Liver (tissue), 8 donors: ENCODE measurements at regions not wholly inside any gene's neighbourhood (a gene's known extent, or its start where the extent isn't known, plus 50 kb on each side); places are given as distances from the start of the nearest gene placed in this dataset.

ENCODE experiments used
- DNase-seq: peaks from one replicate; pipeline ENCODE4 v3.0.0-alpha.2; 2017; ENCODE audit warnings: low spot score
- H3K27ac ChIP-seq, 2 donors: one replicate each; pipeline ENCODE4 v1.7.0; 2013; ENCODE audit warnings: inconsistent platforms in 2 of 2, low read length in 2 of 2, control low read depth in 1 of 2, low read depth in 1 of 2, mild to moderate bottlenecking in 1 of 2
- H3K27me3 ChIP-seq, 4 donors: one replicate each; pipeline versions ENCODE4 v1.6.1 to v1.7.0; 2013; ENCODE audit warnings: low read length in 3 of 4, inconsistent platforms in 1 of 4, mild to moderate bottlenecking in 1 of 4, moderate library complexity in 1 of 4; ENCODE audit not compliant: control insufficient read depth in 4 of 4, insufficient read depth in 4 of 4
- H3K36me3 ChIP-seq, 4 donors: one replicate each; pipeline versions ENCODE4 v1.6.1 to v1.7.0; 2013; ENCODE audit warnings: low read length in 3 of 4, mild to moderate bottlenecking in 3 of 4, low read depth in 1 of 4, moderate library complexity in 1 of 4; ENCODE audit not compliant: control insufficient read depth in 4 of 4, insufficient read depth in 3 of 4
- H3K4me1 ChIP-seq, 4 donors: one replicate each; pipeline versions ENCODE4 v1.6.1 to v1.7.0; 2013; ENCODE audit warnings: low read length in 3 of 4, mild to moderate bottlenecking in 3 of 4, moderate library complexity in 1 of 4; ENCODE audit not compliant: control insufficient read depth in 4 of 4, insufficient read depth in 4 of 4
- H3K4me3 ChIP-seq, 3 donors: one replicate each; pipeline versions ENCODE4 v1.6.1 to v1.7.0; 2013; ENCODE audit warnings: low read length in 3 of 3, control low read depth in 1 of 3, low read depth in 1 of 3, mild to moderate bottlenecking in 1 of 3
- H3K9ac ChIP-seq, 2 donors: one replicate each; pipeline ENCODE4 v1.7.0; 2013; ENCODE audit warnings: low read length in 2 of 2, mild to moderate bottlenecking in 2 of 2, moderate library complexity in 2 of 2, control low read depth in 1 of 2, low read depth in 1 of 2
- H3K9me3 ChIP-seq, 4 donors: one replicate each; pipeline versions ENCODE4 v1.6.1 to v1.7.0; 2013; ENCODE audit warnings: low read length in 3 of 4; ENCODE audit not compliant: control insufficient read depth in 4 of 4
- FOXA1 ChIP-seq: IDR thresholded peaks from 2 replicates; pipeline ENCODE4 v1.6.1; 2016; ENCODE audit warnings: antibody characterized with exemption
- FOXA2 ChIP-seq: IDR thresholded peaks from 2 replicates; pipeline ENCODE4 v1.6.1; 2016; ENCODE audit warnings: antibody characterized with exemption
- GABPA ChIP-seq, 2 donors: IDR thresholded peaks in 1 of 2; conservative IDR thresholded peaks in 1 of 2; 2 replicates each; pipeline ENCODE4 v1.6.1; 2016; ENCODE audit warnings: antibody characterized with exemption in 2 of 2, mild to moderate bottlenecking in 1 of 2, moderate library complexity in 1 of 2
- HNF4A ChIP-seq, 2 donors: conservative IDR thresholded peaks; 2 replicates each; pipeline ENCODE4 v1.6.1; 2016; ENCODE audit warnings: antibody characterized with exemption in 2 of 2, mild to moderate bottlenecking in 2 of 2
- HNF4G ChIP-seq: IDR thresholded peaks from 2 replicates; pipeline ENCODE4 v1.6.1; 2016; ENCODE audit warnings: antibody characterized with exemption
- JUND ChIP-seq, 2 donors: IDR thresholded peaks; 2 replicates each; pipeline ENCODE4 v1.6.1; 2016; ENCODE audit warnings: antibody characterized with exemption in 2 of 2
- NR2F2 ChIP-seq: IDR thresholded peaks from 2 replicates; pipeline ENCODE4 v1.6.1; 2016; ENCODE audit warnings: antibody characterized with exemption
- RAD21 ChIP-seq, 2 donors: IDR thresholded peaks; 2 replicates each; pipeline ENCODE4 v1.6.1; 2016; ENCODE audit warnings: antibody characterized with exemption in 2 of 2, mild to moderate bottlenecking in 2 of 2
- RXRA ChIP-seq, 2 donors: IDR thresholded peaks; 2 replicates each; pipeline ENCODE4 v1.6.1; 2017 to 2018; ENCODE audit warnings: antibody characterized with exemption in 2 of 2, mild to moderate bottlenecking in 1 of 2
- SP1 ChIP-seq: IDR thresholded peaks from 2 replicates; pipeline ENCODE4 v1.6.1; 2018; ENCODE audit warnings: antibody characterized with exemption, mild to moderate bottlenecking
- TAF1 ChIP-seq: conservative IDR thresholded peaks from 2 replicates; pipeline ENCODE4 v1.6.1; 2016; ENCODE audit warnings: antibody characterized with exemption, mild to moderate bottlenecking
- YY1 ChIP-seq: IDR thresholded peaks from 2 replicates; pipeline ENCODE4 v1.6.1; 2016; ENCODE audit warnings: antibody characterized with exemption, mild to moderate bottlenecking
- WGBS: extraction: QIAGEN DNeasy Blood & Tissue Kit; methylation state at CpG from one replicate; pipeline ENCODE4 v1.1.7; 2013; 5-methylcytosine and 5-hydroxymethylcytosine counted together
- TF ChIP-seq, protein P1 (sequence below): fragments of 150-350 bp; IDR thresholded peaks from 2 replicates; pipeline ENCODE4 v1.5.1; 2017; ENCODE audit warnings: improper control_type of control experiment, low read depth, low read length; ENCODE audit not compliant: missing input control
- TF ChIP-seq, protein P2 (sequence below): IDR thresholded peaks from 2 replicates; pipeline ENCODE4 v1.6.1; 2016; ENCODE audit warnings: antibody characterized with exemption, mild to moderate bottlenecking
- TF ChIP-seq, protein P3 (sequence below): IDR thresholded peaks from 2 replicates; pipeline ENCODE4 v1.6.1; 2016; ENCODE audit warnings: antibody characterized with exemption
- TF ChIP-seq, protein P4 (sequence below): IDR thresholded peaks from 2 replicates; pipeline ENCODE4 v1.6.1; 2016; ENCODE audit warnings: antibody characterized with exemption
- TF ChIP-seq, protein P5 (sequence below): IDR thresholded peaks from 2 replicates; pipeline ENCODE4 v1.6.1; 2016; ENCODE audit warnings: antibody characterized with exemption
- donor health status: healthy.
- donor health status: healthy.
- donor health status: healthy.
- donor health status: healthy.
- donor health status: healthy.

DNA sequence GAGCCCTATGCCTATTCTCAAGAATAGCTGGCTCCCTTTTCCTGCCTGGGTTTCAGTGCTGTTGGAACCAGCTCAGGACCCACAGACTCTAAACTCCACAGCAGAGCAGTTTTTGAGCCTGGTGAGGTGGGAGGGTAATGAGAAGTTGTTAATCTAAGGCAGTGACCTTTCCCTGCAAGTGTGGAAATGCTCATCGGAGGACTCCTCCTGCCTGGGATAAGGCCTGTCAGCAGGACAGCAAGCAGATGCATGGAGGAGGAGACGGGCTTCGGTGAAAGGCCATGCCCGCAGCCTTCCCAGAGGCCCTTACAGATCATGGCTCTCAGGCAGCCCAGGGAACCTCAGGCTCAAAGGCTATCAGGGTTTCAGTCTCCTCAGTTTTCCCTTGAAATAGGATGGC lies 70.0 kb upstream of the SHISA3 start:
- no peak overlapping the region for H3K4me3 ChIP-seq
- TF ChIP-seq GABPA (IDR thresholded peaks at IDR 0.05 in 1 of 2, conservative IDR thresholded peaks at IDR 0.05 in 1 of 2) (no peak), FOXA1 (no peak), HNF4A (conservative IDR thresholded peaks at IDR 0.05) (no peak), YY1 (no peak), TAF1 (no peak), RXRA (IDR thresholded peaks at IDR 0.05) (no peak), SP1 (no peak), JUND (IDR thresholded peaks at IDR 0.05) (no peak), RAD21 (IDR thresholded peaks at IDR 0.05) (no peak), NR2F2 (no peak), HNF4G (no peak), FOXA2 (no peak)
- TF ChIP-seq, protein P1, sequence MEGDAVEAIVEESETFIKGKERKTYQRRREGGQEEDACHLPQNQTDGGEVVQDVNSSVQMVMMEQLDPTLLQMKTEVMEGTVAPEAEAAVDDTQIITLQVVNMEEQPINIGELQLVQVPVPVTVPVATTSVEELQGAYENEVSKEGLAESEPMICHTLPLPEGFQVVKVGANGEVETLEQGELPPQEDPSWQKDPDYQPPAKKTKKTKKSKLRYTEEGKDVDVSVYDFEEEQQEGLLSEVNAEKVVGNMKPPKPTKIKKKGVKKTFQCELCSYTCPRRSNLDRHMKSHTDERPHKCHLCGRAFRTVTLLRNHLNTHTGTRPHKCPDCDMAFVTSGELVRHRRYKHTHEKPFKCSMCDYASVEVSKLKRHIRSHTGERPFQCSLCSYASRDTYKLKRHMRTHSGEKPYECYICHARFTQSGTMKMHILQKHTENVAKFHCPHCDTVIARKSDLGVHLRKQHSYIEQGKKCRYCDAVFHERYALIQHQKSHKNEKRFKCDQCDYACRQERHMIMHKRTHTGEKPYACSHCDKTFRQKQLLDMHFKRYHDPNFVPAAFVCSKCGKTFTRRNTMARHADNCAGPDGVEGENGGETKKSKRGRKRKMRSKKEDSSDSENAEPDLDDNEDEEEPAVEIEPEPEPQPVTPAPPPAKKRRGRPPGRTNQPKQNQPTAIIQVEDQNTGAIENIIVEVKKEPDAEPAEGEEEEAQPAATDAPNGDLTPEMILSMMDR, result no peak
- TF ChIP-seq, protein P2, sequence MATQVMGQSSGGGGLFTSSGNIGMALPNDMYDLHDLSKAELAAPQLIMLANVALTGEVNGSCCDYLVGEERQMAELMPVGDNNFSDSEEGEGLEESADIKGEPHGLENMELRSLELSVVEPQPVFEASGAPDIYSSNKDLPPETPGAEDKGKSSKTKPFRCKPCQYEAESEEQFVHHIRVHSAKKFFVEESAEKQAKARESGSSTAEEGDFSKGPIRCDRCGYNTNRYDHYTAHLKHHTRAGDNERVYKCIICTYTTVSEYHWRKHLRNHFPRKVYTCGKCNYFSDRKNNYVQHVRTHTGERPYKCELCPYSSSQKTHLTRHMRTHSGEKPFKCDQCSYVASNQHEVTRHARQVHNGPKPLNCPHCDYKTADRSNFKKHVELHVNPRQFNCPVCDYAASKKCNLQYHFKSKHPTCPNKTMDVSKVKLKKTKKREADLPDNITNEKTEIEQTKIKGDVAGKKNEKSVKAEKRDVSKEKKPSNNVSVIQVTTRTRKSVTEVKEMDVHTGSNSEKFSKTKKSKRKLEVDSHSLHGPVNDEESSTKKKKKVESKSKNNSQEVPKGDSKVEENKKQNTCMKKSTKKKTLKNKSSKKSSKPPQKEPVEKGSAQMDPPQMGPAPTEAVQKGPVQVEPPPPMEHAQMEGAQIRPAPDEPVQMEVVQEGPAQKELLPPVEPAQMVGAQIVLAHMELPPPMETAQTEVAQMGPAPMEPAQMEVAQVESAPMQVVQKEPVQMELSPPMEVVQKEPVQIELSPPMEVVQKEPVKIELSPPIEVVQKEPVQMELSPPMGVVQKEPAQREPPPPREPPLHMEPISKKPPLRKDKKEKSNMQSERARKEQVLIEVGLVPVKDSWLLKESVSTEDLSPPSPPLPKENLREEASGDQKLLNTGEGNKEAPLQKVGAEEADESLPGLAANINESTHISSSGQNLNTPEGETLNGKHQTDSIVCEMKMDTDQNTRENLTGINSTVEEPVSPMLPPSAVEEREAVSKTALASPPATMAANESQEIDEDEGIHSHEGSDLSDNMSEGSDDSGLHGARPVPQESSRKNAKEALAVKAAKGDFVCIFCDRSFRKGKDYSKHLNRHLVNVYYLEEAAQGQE, result no peak
- TF ChIP-seq, protein P3, sequence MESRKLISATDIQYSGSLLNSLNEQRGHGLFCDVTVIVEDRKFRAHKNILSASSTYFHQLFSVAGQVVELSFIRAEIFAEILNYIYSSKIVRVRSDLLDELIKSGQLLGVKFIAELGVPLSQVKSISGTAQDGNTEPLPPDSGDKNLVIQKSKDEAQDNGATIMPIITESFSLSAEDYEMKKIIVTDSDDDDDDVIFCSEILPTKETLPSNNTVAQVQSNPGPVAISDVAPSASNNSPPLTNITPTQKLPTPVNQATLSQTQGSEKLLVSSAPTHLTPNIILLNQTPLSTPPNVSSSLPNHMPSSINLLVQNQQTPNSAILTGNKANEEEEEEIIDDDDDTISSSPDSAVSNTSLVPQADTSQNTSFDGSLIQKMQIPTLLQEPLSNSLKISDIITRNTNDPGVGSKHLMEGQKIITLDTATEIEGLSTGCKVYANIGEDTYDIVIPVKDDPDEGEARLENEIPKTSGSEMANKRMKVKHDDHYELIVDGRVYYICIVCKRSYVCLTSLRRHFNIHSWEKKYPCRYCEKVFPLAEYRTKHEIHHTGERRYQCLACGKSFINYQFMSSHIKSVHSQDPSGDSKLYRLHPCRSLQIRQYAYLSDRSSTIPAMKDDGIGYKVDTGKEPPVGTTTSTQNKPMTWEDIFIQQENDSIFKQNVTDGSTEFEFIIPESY, result no peak
- TF ChIP-seq, protein P4, sequence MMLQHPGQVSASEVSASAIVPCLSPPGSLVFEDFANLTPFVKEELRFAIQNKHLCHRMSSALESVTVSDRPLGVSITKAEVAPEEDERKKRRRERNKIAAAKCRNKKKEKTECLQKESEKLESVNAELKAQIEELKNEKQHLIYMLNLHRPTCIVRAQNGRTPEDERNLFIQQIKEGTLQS, result no peak
- WGBS, result 78% methylated on average over 4 of the region's 4 CpGs

DNA sequence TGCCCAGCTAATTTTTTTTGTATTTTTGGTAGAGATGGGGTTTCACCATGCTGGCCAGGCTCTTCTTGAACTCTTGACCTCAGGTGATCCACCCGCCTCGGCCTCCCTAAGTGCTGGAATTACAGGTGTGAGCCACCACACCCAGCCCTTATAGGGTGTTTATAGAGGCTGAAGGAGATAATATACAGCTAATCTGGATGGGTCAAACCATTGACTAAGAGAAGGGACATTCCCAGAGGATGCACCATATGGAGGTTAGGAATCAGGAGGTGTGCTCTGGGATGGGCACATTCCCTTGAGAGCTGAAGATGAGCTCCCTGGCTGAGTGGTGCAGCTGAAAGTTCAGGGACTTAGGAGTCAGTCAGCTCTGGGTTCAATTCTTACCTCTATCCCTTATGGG lies 68.3 kb upstream of the SHISA3 start:
- H3K27me3 ChIP-seq, result peaks cover 0 to 2% (median 0%) of the 10 kb centered on the region in 4 donors
- 83% methylated on average over 2 of the region's 2 CpGs for WGBS
- H3K4me3 ChIP-seq, result no peak overlapping the region
- no peaks in the 10 kb centered on the region for H3K36me3 ChIP-seq
- DNase-seq, result no peak
- H3K4me1 ChIP-seq, result no peaks in the 10 kb centered on the region
- peaks cover 0 to 4% (median 0%) of the 10 kb centered on the region in 4 donors for H3K9me3 ChIP-seq
- H3K9ac ChIP-seq, result no peak overlapping the region
- no peak overlapping the region for H3K27ac ChIP-seq
- no peak for TF ChIP-seq FOXA1
- TF ChIP-seq, protein P4, result no peak
- TF ChIP-seq, protein P5, sequence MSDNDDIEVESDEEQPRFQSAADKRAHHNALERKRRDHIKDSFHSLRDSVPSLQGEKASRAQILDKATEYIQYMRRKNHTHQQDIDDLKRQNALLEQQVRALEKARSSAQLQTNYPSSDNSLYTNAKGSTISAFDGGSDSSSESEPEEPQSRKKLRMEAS, result no peak
- TF ChIP-seq, protein P3, result no peak
- TF ChIP-seq HNF4G, result no peak
- no peak for TF ChIP-seq FOXA2
- no peak for TF ChIP-seq YY1
- TF ChIP-seq, protein P2, result no peak

More for the DNA sequence above, 70.0 kb upstream of the SHISA3 start:
- Histone ChIP-seq H3K4me1 (no peaks in the 10 kb centered on the region), H3K27me3 (peaks cover 0 to 2% (median 0%) of the 10 kb centered on the region in 4 donors), H3K9me3 (peaks cover 0 to 4% (median 0%) of the 10 kb centered on the region in 4 donors), H3K9ac (no peak overlapping the region), H3K27ac (no peak overlapping the region), H3K36me3 (no peaks in the 10 kb centered on the region)
- no peak for DNase-seq
